Lower leg skin (tissue), 4 donors: ENCODE measurements at regions not wholly inside any gene's neighbourhood (a gene's known extent, or its start where the extent isn't known, plus 50 kb on each side); places are given as distances from the start of the nearest gene placed in this dataset.
A peak's percentile ranks its signal among the peaks of the same experiment; 100 is the strongest.

Experiments used
- DNase-seq, 2 donors: peaks; one replicate each; pipeline ENCODE4 v3.0.0-alpha.2; 2019; ENCODE audit warnings: low spot score in 2 of 2
- H3K4me3 ChIP-seq: fragments of 200-600 bp; sonication (generic); 2 replicates; pipeline ENCODE4 v1.5.1; 2017; ENCODE audit warnings: mild to moderate bottlenecking, low read depth; ENCODE audit not compliant: poor library complexity, severe bottlenecking
- POLR2A ChIP-seq, 2 donors: fragments of 450-650 bp; IDR thresholded peaks; one replicate each; pipeline ENCODE4 v1.6.1; 2016 to 2017; ENCODE audit warnings: antibody characterized with exemption in 2 of 2, mild to moderate bottlenecking in 1 of 2, moderate library complexity in 1 of 2
- WGBS, 2 donors: methylation state at CpG; one replicate each; pipeline ENCODE4 v1.1.5; 2018; 5-methylcytosine and 5-hydroxymethylcytosine counted together
- intact Hi-C: fragments of 100-400 bp; cut with DNase I; formaldehyde crosslinking; loops from one replicate; pipeline ENCODE4 v1.15.0; 2023; ENCODE audit warnings: low total_unique reads
- TF ChIP-seq, protein P1 (sequence below), 3 donors: fragments of 450-650 bp; IDR thresholded peaks; one replicate each; pipeline ENCODE4 v1.5.1; 2016; ENCODE audit warnings: antibody characterized with exemption in 3 of 3, mild to moderate bottlenecking in 3 of 3, moderate library complexity in 2 of 3

DNA sequence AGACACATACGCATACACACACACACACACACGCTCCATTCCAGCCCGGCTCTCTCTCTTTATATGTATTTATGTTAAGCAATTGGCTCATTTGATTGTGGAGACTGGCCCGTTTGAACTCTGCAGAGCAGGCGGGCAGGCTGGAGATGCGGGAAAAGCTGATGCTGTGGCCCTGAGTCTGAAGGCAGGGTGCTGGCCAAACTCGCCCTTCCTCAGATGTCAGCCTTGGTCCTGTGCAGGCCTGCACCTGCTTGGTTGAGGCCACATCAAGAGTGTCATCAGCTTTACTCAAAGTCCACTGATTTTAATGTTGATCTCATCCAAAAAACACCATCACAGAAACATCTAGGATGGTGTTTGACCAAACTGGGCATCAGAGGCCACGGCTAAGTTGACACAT is 569.3 kb downstream of the TBC1D22A start:
- WGBS, 2 donors: 91 to 93% methylated on average over 8 of the region's 8 CpGs
- TF ChIP-seq POLR2A (IDR thresholded peaks at IDR 0.05): no peak
- TF ChIP-seq, protein P1, sequence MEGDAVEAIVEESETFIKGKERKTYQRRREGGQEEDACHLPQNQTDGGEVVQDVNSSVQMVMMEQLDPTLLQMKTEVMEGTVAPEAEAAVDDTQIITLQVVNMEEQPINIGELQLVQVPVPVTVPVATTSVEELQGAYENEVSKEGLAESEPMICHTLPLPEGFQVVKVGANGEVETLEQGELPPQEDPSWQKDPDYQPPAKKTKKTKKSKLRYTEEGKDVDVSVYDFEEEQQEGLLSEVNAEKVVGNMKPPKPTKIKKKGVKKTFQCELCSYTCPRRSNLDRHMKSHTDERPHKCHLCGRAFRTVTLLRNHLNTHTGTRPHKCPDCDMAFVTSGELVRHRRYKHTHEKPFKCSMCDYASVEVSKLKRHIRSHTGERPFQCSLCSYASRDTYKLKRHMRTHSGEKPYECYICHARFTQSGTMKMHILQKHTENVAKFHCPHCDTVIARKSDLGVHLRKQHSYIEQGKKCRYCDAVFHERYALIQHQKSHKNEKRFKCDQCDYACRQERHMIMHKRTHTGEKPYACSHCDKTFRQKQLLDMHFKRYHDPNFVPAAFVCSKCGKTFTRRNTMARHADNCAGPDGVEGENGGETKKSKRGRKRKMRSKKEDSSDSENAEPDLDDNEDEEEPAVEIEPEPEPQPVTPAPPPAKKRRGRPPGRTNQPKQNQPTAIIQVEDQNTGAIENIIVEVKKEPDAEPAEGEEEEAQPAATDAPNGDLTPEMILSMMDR (IDR thresholded peaks at IDR 0.05): no peak
- H3K4me3 ChIP-seq: no peak overlapping the region
- peak in 1 of 2 donors; percentile 64 for DNase-seq
- intact Hi-C loops: no loop called here

DNA sequence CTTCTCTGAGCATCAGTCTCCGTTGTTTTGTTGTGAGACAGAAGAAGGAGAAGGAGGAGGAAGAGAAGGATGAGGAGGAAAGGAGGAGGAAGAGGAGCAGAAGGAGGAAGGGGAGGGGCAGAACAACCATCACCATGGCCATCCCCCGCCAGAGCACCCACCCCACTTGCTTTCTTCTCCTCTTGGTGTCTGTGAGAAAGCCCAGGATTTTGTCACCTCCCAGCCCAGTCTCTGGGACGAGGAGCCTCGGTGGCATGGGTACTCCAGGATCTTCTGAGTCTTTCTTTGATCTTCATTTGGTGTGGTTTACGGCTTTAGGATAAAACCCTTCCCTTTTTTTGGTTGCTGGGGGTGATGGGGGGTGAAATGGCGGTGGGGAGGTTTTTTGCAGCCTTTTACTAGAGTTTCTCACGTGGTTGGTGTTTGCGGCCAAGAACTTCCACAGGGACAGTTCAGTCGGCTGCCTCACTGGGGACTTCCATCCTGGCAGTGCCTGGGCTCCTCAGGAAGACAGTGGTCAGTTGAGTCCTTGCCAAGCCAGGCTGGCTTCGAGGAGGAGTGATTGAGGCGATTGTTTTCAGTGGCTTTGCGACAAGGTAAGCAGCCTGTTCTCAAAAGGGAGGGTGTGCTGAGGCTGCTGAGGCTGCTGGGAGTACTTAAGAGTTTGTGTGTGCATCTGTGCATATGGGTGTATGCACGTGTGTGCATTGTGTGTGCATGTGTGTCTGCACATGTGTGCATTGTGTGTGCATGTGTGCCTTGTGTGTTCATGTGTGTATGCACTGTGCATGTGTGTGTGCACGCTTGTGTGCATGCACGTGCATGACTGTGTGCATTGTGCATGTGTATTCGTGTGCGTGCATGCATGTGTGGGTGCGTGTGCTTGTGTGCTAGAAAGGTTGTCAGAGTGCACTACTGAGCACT is 567.5 kb downstream of the TBC1D22A start:
- intact Hi-C loops: no loop called here
- DNase-seq: peak in 1 of 2 donors; percentile 45
- H3K4me3 ChIP-seq: no peak overlapping the region
- TF ChIP-seq POLR2A (IDR thresholded peaks at IDR 0.05): no peak
- TF ChIP-seq, protein P1 (IDR thresholded peaks at IDR 0.05): no peak
- 67 to 79% methylated on average over 18 of the region's 18 CpGs for WGBS, 2 donors

DNA sequence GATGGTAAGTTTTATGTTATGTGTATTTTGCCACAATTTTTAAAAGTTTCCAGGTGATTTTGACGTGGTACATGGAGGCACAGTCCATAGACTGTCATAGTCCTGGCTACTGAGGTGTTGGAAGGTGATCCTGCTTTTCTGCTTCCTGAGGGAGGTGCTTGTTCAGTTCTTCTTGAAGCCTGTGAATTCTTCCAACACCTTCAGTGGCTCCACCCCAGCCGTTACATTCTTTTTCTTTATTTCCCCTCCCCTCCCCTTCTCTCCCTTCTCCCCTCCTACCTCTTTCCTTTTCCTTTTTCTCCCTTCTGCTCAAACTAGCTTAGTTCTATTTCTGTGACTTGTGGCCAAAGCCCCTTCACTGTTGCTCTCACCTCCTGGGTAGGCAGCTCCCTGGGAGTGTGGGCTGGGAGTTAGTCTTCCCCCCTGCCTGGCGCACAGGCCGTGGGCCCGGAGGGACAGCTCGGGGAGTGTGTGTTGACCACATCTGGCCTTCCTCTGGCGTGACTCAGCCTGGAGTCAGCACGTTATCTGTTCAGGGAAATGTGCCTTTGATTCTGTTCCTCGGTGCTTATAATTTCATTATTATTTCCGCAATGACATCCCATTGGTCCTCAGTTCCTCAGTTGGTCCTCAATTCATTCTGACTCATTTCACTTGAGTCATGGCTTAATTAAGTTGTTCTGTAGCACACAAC is 566.2 kb downstream of the TBC1D22A start:
- intact Hi-C loops: no loop called here
- WGBS, 2 donors: 34 to 43% methylated on average over 10 of the region's 10 CpGs

DNA sequence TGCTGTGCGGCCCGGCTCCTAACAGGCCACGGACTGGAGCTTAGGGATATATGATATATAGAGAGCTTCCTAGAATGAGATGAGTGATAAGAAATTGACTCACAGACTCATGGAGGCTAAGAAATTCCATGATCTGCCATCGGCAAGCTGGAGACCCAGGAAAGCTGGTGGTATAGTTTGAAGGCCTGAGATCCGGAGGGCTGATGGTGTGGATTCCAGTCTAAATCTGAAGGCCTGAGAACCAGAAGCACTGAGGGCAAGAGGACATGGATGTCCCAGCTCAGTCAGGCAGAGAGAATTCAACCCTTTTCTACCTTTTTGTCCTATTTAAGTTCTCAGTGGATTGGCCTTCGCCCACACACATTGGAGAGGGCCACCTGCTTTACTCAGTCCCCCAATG is 564.8 kb downstream of the TBC1D22A start:
- TF ChIP-seq, protein P1 (IDR thresholded peaks at IDR 0.05): no peak
- TF ChIP-seq POLR2A (IDR thresholded peaks at IDR 0.05): no peak
- no peak overlapping the region for H3K4me3 ChIP-seq
- no peak for DNase-seq
- 91 to 94% methylated on average over 6 of the region's 6 CpGs for WGBS, 2 donors
- intact Hi-C loops: no loop called here

More for the DNA sequence above, 566.2 kb downstream of the TBC1D22A start:
- H3K4me3 ChIP-seq: no peak overlapping the region
- DNase-seq: peak in 1 of 2 donors; percentile 56
- TF ChIP-seq, protein P1 (IDR thresholded peaks at IDR 0.05): no peak
- no peak for TF ChIP-seq POLR2A (IDR thresholded peaks at IDR 0.05)

DNA sequence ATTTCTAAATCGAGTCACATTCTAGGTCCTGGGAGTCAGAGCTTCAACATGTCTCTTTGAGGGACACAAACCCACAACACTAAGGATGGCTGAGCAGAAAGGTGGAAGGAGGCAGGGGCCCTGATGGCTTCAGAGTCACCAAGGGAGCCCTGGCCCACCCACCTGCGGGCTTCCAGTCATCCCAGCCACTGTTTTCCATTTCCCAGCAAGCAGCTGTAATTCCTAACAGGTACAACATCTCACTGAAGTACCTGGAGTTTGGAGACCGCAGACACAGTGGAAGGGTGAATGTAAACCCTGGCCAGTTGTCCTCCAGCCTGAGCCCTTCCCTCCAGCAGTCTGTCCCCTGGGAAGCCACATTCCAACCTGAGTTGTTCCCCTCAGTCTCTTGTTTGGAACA is 562.8 kb downstream of the TBC1D22A start:
- TF ChIP-seq, protein P1 (IDR thresholded peaks at IDR 0.05): no peak
- TF ChIP-seq POLR2A (IDR thresholded peaks at IDR 0.05): no peak
- peak in 1 of 2 donors; percentile 60 for DNase-seq
- intact Hi-C loops: no loop called here
- no peak overlapping the region for H3K4me3 ChIP-seq
- 92 to 100% methylated on average over 3 of the region's 3 CpGs for WGBS, 2 donors
